22Rv1 (cell line): ENCODE measurements at regions not wholly inside any gene's neighbourhood (a gene's known extent, or its start where the extent isn't known, plus 50 kb on each side); places are given as distances from the start of the nearest gene placed in this dataset.

ENCODE experiments used
- CTCF ChIP-seq: fragments of 450-650 bp; IDR thresholded peaks from 2 replicates; pipeline ENCODE4 v1.5.1; 2017; ENCODE audit warnings: mild to moderate bottlenecking
- ZFX ChIP-seq: fragments of 450-650 bp; IDR thresholded peaks from 2 replicates; pipeline ENCODE4 v1.6.1; 2017; ENCODE audit warnings: antibody characterized with exemption, borderline replicate concordance

- no peak for TF ChIP-seq CTCF
- TF ChIP-seq ZFX, result no peak
These were observed 361.1 kb downstream of the HGF start for GRCh38 chr7:81408728-81409127.
